Mesodermal cell (in vitro differentiated cells): ENCODE measurements at regions not wholly inside any gene's neighbourhood (a gene's known extent, or its start where the extent isn't known, plus 50 kb on each side); places are given as distances from the start of the nearest gene placed in this dataset.

Experiments
- H3K27ac ChIP-seq: 2 replicates; pipeline ENCODE4 v1.7.0; 2013; ENCODE audit warnings: mild to moderate bottlenecking, low read depth, low read length, moderate library complexity; ENCODE audit not compliant: severe bottlenecking
- H3K36me3 ChIP-seq: 2 replicates; pipeline ENCODE4 v1.7.1; 2013; ENCODE audit warnings: mild to moderate bottlenecking, low read length, moderate library complexity; ENCODE audit not compliant: control insufficient read depth, insufficient read depth
- H3K4me1 ChIP-seq: one replicate; pipeline ENCODE4 v1.7.1; 2013; ENCODE audit warnings: mild to moderate bottlenecking, low read length; ENCODE audit not compliant: insufficient read depth, control insufficient read depth, poor library complexity, severe bottlenecking
- H3K4me3 ChIP-seq: 2 replicates; pipeline ENCODE4 v1.7.0; 2013; ENCODE audit warnings: low read length, control low read depth, mild to moderate bottlenecking; ENCODE audit not compliant: insufficient read depth, poor library complexity, severe bottlenecking; ENCODE audit errors: extremely low read depth
- H3K9me3 ChIP-seq: 2 replicates; pipeline ENCODE4 v1.7.1; 2013; ENCODE audit warnings: mild to moderate bottlenecking, low read length, moderate library complexity; ENCODE audit not compliant: control insufficient read depth
- WGBS, 2 experiments: methylation state at CpG; one replicate each; pipeline ENCODE4 v1.1.5; 2013; ENCODE audit warnings: missing lambda C conversion rate in 2 of 2; ENCODE audit not compliant: insufficient coverage in 2 of 2; 5-methylcytosine and 5-hydroxymethylcytosine counted together

GRCh38 chr12:25839470-25839869, 119.0 kb upstream of the RASSF8 start:
- Histone ChIP-seq H3K9me3 (no peaks in the 10 kb centered on the region), H3K27ac (no peak overlapping the region), H3K4me1 (peaks cover 2% of the 10 kb centered on the region), H3K4me3 (no peak overlapping the region), H3K36me3 (no peaks in the 10 kb centered on the region)
- WGBS, 2 experiments: no CpG with 5 or more reads among the region's 2 CpGs

GRCh38 chr12:25840678-25841465, 117.6 kb upstream of the RASSF8 start:
- Histone ChIP-seq H3K27ac (no peak overlapping the region), H3K36me3 (no peaks in the 10 kb centered on the region), H3K9me3 (no peaks in the 10 kb centered on the region), H3K4me1 (peaks cover 2% of the 10 kb centered on the region), H3K4me3 (no peak overlapping the region)
- 88 to 94% methylated on average over 6 to 7 of the region's 10 CpGs for WGBS, 2 experiments

- no peaks in the 10 kb centered on the region for H3K9me3 ChIP-seq
- no peak overlapping the region for H3K27ac ChIP-seq
- 89 to 93% methylated on average over 4 of the region's 5 CpGs for WGBS, 2 experiments
- H3K36me3 ChIP-seq: no peaks in the 10 kb centered on the region
- H3K4me3 ChIP-seq: no peak overlapping the region
- peaks cover 2% of the 10 kb centered on the region for H3K4me1 ChIP-seq
Observed at GRCh38 chr12:25842254-25842653, 116.2 kb upstream of the RASSF8 start.

- H3K4me1 ChIP-seq: peaks cover 2% of the 10 kb centered on the region
- WGBS, 2 experiments: 50% methylated on average over 1 of the region's 2 CpGs; no CpG with 5 or more reads in 1 of the 2 experiments
- H3K9me3 ChIP-seq: no peaks in the 10 kb centered on the region
- no peak overlapping the region for H3K4me3 ChIP-seq
- H3K27ac ChIP-seq: peak overlapping the region; percentile 80
- H3K36me3 ChIP-seq: no peaks in the 10 kb centered on the region
Observed at GRCh38 chr12:25843976-25844375, 114.5 kb upstream of the RASSF8 start.

- Histone ChIP-seq H3K27ac (no peak overlapping the region), H3K36me3 (no peaks in the 10 kb centered on the region)
- WGBS, 2 experiments: 100% methylated on average over 1 of the region's 3 CpGs; no CpG with 5 or more reads in 1 of the 2 experiments
Observed at GRCh38 chr12:25845415-25845814, 113.1 kb upstream of the RASSF8 start.

GRCh38 chr12:25852792-25853191, 105.7 kb upstream of the RASSF8 start:
- peaks cover 4% of the 10 kb centered on the region for H3K4me1 ChIP-seq
- H3K9me3 ChIP-seq: no peaks in the 10 kb centered on the region
- no peak overlapping the region for H3K4me3 ChIP-seq
- no peaks in the 10 kb centered on the region for H3K36me3 ChIP-seq
- H3K27ac ChIP-seq: no peak overlapping the region

More at GRCh38 chr12:25845415-25845814, 113.1 kb upstream of the RASSF8 start:
- H3K4me1 ChIP-seq: peaks cover 2% of the 10 kb centered on the region
- no peak overlapping the region for H3K4me3 ChIP-seq
- H3K9me3 ChIP-seq: no peaks in the 10 kb centered on the region

GRCh38 chr12:25853316-25854095, 105.0 kb upstream of the RASSF8 start:
- Histone ChIP-seq H3K4me3 (no peak overlapping the region), H3K4me1 (peaks cover 4% of the 10 kb centered on the region), H3K27ac (no peak overlapping the region), H3K9me3 (no peaks in the 10 kb centered on the region), H3K36me3 (no peaks in the 10 kb centered on the region)
- WGBS, 2 experiments: 83 to 100% methylated on average over 2 of the region's 4 CpGs

GRCh38 chr12:25854991-25855390, 103.5 kb upstream of the RASSF8 start:
- H3K36me3 ChIP-seq: no peaks in the 10 kb centered on the region
- no peak overlapping the region for H3K27ac ChIP-seq
- no peaks in the 10 kb centered on the region for H3K9me3 ChIP-seq
- peaks cover 4% of the 10 kb centered on the region for H3K4me1 ChIP-seq
- WGBS, 2 experiments: 89 to 100% methylated on average over 4 to 5 of the region's 7 CpGs
- H3K4me3 ChIP-seq: no peak overlapping the region

- H3K27ac ChIP-seq: peak overlapping the region; percentile 50
- no peak overlapping the region for H3K4me3 ChIP-seq
- 88 to 100% methylated on average over 3 of the region's 3 CpGs for WGBS, 2 experiments
- H3K9me3 ChIP-seq: no peaks in the 10 kb centered on the region
- H3K36me3 ChIP-seq: no peaks in the 10 kb centered on the region
- peaks cover 4% of the 10 kb centered on the region for H3K4me1 ChIP-seq
Observed at GRCh38 chr12:25855716-25856115, 102.8 kb upstream of the RASSF8 start.

GRCh38 chr12:25859976-25860375, 98.5 kb upstream of the RASSF8 start:
- Histone ChIP-seq H3K36me3 (no peaks in the 10 kb centered on the region), H3K4me1 (no peaks in the 10 kb centered on the region), H3K27ac (no peak overlapping the region), H3K4me3 (no peak overlapping the region), H3K9me3 (no peaks in the 10 kb centered on the region)
- WGBS, 2 experiments: 94% methylated on average over 4 to 5 of the region's 7 CpGs

- H3K4me3 ChIP-seq: no peak overlapping the region
- no peaks in the 10 kb centered on the region for H3K36me3 ChIP-seq
- H3K9me3 ChIP-seq: no peaks in the 10 kb centered on the region
- H3K4me1 ChIP-seq: no peaks in the 10 kb centered on the region
- H3K27ac ChIP-seq: no peak overlapping the region
- WGBS, 2 experiments: 100% methylated on average over 1 of the region's 2 CpGs; no CpG with 5 or more reads in 1 of the 2 experiments
Observed at GRCh38 chr12:25861226-25861625, 97.3 kb upstream of the RASSF8 start.
